ENCODE measurements at regions not wholly inside any gene's neighbourhood (a gene's known extent, or its start where the extent isn't known, plus 50 kb on each side); places are given as distances from the start of the nearest gene placed in this dataset.

DNA sequence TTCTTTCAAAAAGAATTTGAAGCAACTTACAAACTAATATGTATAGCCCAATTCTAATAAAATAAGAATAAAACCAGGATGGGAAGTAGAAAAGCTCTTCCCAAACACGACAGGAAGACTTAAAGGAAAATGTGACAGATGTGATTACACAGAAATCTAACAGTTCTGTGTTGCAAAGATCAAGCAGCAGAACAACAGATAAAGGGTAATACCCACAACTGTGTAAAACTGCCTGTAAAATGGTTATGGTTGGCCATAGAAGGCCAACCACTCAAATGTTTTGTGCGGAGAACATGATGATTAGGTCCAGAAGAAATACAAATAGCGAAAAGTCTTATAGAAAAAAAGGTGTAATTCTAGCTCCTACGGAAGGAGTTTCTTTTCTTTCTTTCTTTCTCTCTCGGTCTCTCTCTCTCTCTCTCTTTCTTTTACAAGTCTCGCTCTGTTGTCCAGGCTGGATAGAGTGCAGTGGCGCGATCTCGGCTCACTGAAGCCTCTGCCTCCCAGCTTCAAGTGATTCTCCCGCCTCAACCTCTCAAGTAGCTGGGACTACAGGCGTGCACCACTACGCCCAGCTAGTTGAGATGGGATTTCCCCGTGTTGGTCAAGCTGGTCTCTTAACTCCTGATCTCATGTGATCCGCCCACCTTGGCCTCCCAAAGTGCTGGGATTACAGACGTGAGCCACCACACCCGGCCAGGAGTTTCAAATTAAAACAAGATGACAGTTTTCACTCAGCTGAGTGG is 128.5 kb downstream of the QRSL1 start:
- TF ChIP-seq, protein P1, sequence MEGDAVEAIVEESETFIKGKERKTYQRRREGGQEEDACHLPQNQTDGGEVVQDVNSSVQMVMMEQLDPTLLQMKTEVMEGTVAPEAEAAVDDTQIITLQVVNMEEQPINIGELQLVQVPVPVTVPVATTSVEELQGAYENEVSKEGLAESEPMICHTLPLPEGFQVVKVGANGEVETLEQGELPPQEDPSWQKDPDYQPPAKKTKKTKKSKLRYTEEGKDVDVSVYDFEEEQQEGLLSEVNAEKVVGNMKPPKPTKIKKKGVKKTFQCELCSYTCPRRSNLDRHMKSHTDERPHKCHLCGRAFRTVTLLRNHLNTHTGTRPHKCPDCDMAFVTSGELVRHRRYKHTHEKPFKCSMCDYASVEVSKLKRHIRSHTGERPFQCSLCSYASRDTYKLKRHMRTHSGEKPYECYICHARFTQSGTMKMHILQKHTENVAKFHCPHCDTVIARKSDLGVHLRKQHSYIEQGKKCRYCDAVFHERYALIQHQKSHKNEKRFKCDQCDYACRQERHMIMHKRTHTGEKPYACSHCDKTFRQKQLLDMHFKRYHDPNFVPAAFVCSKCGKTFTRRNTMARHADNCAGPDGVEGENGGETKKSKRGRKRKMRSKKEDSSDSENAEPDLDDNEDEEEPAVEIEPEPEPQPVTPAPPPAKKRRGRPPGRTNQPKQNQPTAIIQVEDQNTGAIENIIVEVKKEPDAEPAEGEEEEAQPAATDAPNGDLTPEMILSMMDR (IDR thresholded peaks at IDR 0.05; ENCODE audit: insufficient read depth, low read length, poor library complexity, severe bottlenecking), result no peak
- TF ChIP-seq EZH2phosphoT487 (conservative IDR thresholded peaks at IDR 0.05; ENCODE audit: low read length), result no peak

Measured in SU-DHL-6 (cell line).